SU-DHL-6 (cell line): ENCODE measurements at regions not wholly inside any gene's neighbourhood (a gene's known extent, or its start where the extent isn't known, plus 50 kb on each side); places are given as distances from the start of the nearest gene placed in this dataset.

ENCODE experiments used
- H2AFZ ChIP-seq: fragments of 200-600 bp; sonication (generic); 2 replicates; pipeline ENCODE4 v1.6.1; 2014; ENCODE audit warnings: low read depth, mild to moderate bottlenecking, moderate library complexity, mixed read lengths, antibody characterized with exemption, low read length; ENCODE audit not compliant: severe bottlenecking
- H3F3A ChIP-seq: fragments of 200-600 bp; shearing (Covaris generic); 2 replicates; pipeline ENCODE4 v1.6.0; 2016; ENCODE audit warnings: antibody characterized with exemption, mild to moderate bottlenecking; ENCODE audit not compliant: insufficient read depth
- H3K27ac ChIP-seq: fragments of 200-600 bp; sonication (generic); 2 replicates; pipeline ENCODE4 v1.5.1; 2016; ENCODE audit warnings: low read depth, mild to moderate bottlenecking, low read length, moderate library complexity, mixed read lengths
- H3K27me3 ChIP-seq: fragments of 200-600 bp; sonication (generic), shearing (Covaris generic); 2 replicates; pipeline ENCODE4 v1.6.0; 2014; ENCODE audit warnings: mild to moderate bottlenecking, low read length
- H3K36me3 ChIP-seq: fragments of 200-600 bp; sonication (generic); 2 replicates; pipeline ENCODE4 v1.6.1; 2014; ENCODE audit warnings: mild to moderate bottlenecking, low read length, mixed read lengths
- H3K4me2 ChIP-seq: fragments of 300-600, 200-600 bp; shearing (Covaris generic), sonication (generic); 2 replicates; pipeline ENCODE4 v1.6.0; 2014; ENCODE audit warnings: low read length, low read depth, mild to moderate bottlenecking; ENCODE audit not compliant: poor library complexity, severe bottlenecking
- H3K4me3 ChIP-seq: fragments of 200-600 bp; sonication (generic); 2 replicates; pipeline ENCODE4 v1.5.1; 2014; ENCODE audit warnings: antibody characterized with exemption, low read length, mild to moderate bottlenecking, mixed read lengths; ENCODE audit not compliant: insufficient read depth, poor library complexity, severe bottlenecking
- H3K79me2 ChIP-seq: fragments of 200-600 bp; sonication (generic); 2 replicates; pipeline ENCODE4 v1.6.1; 2014; ENCODE audit warnings: mild to moderate bottlenecking, low read length, moderate library complexity; ENCODE audit not compliant: insufficient read depth
- H3K9ac ChIP-seq: fragments of 200-600 bp; sonication (generic); 2 replicates; pipeline ENCODE4 v1.7.0; 2014; ENCODE audit warnings: mild to moderate bottlenecking, low read length
- H3K9me2 ChIP-seq: fragments of 200-600 bp; sonication (generic); replicated peaks from 2 replicates; pipeline ENCODE4 v1.6.1; 2014; ENCODE audit warnings: low read length; ENCODE audit not compliant: insufficient read depth
- H3K9me3 ChIP-seq: fragments of 200-600 bp; sonication (generic); 2 replicates; pipeline ENCODE4 v1.6.1; 2014; ENCODE audit warnings: low read length, mixed read lengths; ENCODE audit not compliant: insufficient read depth
- H4K20me1 ChIP-seq: fragments of 200-600 bp; sonication (generic); 2 replicates; pipeline ENCODE4 v1.6.1; 2014; ENCODE audit warnings: low read depth, mild to moderate bottlenecking, antibody characterized with exemption, low read length, moderate library complexity, mixed read lengths
- EZH2phosphoT487 ChIP-seq: fragments of 200-600 bp; sonication (generic), shearing (Covaris generic); conservative IDR thresholded peaks from 2 replicates; pipeline ENCODE4 v1.6.1; 2018; ENCODE audit warnings: mild to moderate bottlenecking, antibody characterized with exemption, low read length, moderate library complexity, mixed read lengths
- TF ChIP-seq, protein P1 (sequence below): fragments of 200-600 bp; sonication (generic); IDR thresholded peaks from one replicate; pipeline ENCODE4 v1.5.1; 2017; ENCODE audit warnings: antibody characterized with exemption, mild to moderate bottlenecking, low read length, moderate library complexity; ENCODE audit not compliant: insufficient read depth, poor library complexity, severe bottlenecking

DNA sequence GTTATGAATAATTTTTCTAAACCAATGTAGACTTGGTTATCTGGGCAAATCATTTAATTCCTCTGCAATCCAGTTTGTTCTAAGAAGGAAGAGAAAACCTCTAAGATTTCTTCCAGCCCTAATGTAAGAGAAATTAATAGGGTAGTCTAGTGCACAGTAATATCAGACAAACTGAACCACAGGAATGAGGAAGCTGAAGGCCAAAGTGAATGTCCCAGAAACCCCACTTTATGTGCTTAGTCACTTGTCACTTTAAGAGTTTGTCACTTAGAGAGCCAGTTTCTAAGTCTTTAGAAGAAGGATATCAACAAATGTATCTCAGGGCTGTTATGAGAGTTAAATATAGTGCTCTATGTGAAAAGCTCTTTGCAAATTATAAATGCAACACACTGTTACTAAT is 750.6 kb downstream of the DIAPH3 start:
- Histone ChIP-seq H3K9ac (no peak overlapping the region), H4K20me1 (no peaks in the 10 kb centered on the region), H3K9me3 (no peaks in the 10 kb centered on the region), H3K4me3 (no peak overlapping the region), H3K4me2 (no peak overlapping the region), H3K9me2 (no peaks in the 10 kb centered on the region), H3F3A (no peaks in the 10 kb centered on the region), H3K79me2 (no peaks in the 10 kb centered on the region), H3K36me3 (no peaks in the 10 kb centered on the region), H3K27me3 (no peaks in the 10 kb centered on the region), H3K27ac (no peak overlapping the region), H2AFZ (no peak overlapping the region)
- TF ChIP-seq, protein P1, sequence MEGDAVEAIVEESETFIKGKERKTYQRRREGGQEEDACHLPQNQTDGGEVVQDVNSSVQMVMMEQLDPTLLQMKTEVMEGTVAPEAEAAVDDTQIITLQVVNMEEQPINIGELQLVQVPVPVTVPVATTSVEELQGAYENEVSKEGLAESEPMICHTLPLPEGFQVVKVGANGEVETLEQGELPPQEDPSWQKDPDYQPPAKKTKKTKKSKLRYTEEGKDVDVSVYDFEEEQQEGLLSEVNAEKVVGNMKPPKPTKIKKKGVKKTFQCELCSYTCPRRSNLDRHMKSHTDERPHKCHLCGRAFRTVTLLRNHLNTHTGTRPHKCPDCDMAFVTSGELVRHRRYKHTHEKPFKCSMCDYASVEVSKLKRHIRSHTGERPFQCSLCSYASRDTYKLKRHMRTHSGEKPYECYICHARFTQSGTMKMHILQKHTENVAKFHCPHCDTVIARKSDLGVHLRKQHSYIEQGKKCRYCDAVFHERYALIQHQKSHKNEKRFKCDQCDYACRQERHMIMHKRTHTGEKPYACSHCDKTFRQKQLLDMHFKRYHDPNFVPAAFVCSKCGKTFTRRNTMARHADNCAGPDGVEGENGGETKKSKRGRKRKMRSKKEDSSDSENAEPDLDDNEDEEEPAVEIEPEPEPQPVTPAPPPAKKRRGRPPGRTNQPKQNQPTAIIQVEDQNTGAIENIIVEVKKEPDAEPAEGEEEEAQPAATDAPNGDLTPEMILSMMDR: no peak
- no peak for TF ChIP-seq EZH2phosphoT487

DNA sequence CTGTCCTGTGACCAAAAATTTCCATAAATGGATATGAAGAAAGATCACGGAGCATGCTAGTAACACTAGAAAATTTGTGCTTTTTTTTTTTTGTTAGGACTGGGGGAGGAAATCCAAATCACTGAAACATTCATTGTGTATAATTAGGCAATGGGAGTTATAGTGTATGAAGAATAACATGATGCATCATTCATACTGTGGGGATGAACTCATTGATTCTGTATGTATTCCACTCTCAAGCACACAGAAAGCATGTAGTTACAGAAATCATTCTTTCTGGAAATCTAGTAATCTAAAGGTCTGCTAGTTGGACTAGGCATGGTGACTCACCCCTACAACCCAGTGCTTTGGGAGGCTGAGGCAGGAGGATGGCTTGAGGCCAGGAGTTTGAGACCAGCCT is 749.7 kb downstream of the DIAPH3 start:
- Histone ChIP-seq H3K9me3 (no peaks in the 10 kb centered on the region), H3K27ac (no peak overlapping the region), H3K79me2 (no peaks in the 10 kb centered on the region), H3K9ac (no peak overlapping the region), H3K36me3 (no peaks in the 10 kb centered on the region), H4K20me1 (no peaks in the 10 kb centered on the region), H3K9me2 (no peaks in the 10 kb centered on the region), H3K4me2 (no peak overlapping the region), H2AFZ (no peak overlapping the region), H3K27me3 (no peaks in the 10 kb centered on the region), H3F3A (no peaks in the 10 kb centered on the region), H3K4me3 (no peak overlapping the region)
- TF ChIP-seq, protein P1: no peak
- no peak for TF ChIP-seq EZH2phosphoT487

DNA sequence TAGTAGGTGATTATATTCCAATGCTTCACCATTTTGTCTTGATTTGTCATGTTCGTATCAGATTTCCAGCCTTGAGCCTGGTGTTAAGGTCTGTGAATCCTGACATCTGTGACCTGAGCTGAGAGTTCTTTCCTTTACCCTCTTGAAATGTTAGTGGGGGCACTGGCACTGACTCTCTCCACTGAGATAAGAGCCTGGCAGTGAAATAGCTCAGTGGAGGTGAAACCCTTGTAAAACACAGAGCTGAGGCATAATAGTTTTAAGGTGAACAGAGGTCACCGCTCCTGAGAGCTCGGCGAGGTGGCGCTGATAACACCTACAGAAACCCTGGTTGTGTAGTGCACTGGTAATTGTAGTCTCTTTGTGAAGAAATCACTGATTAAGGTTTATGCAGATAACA is 748.2 kb downstream of the DIAPH3 start:
- H3K9me2 ChIP-seq: no peaks in the 10 kb centered on the region
- no peak overlapping the region for H3K4me2 ChIP-seq
- no peak overlapping the region for H3K4me3 ChIP-seq
- H2AFZ ChIP-seq: no peak overlapping the region
- H3K9ac ChIP-seq: no peak overlapping the region
- H4K20me1 ChIP-seq: no peaks in the 10 kb centered on the region
- H3K9me3 ChIP-seq: no peaks in the 10 kb centered on the region
- H3K27ac ChIP-seq: no peak overlapping the region
- H3K36me3 ChIP-seq: no peaks in the 10 kb centered on the region
- TF ChIP-seq, protein P1: no peak
- TF ChIP-seq EZH2phosphoT487: no peak
- no peaks in the 10 kb centered on the region for H3K79me2 ChIP-seq
- no peaks in the 10 kb centered on the region for H3F3A ChIP-seq
- no peaks in the 10 kb centered on the region for H3K27me3 ChIP-seq

DNA sequence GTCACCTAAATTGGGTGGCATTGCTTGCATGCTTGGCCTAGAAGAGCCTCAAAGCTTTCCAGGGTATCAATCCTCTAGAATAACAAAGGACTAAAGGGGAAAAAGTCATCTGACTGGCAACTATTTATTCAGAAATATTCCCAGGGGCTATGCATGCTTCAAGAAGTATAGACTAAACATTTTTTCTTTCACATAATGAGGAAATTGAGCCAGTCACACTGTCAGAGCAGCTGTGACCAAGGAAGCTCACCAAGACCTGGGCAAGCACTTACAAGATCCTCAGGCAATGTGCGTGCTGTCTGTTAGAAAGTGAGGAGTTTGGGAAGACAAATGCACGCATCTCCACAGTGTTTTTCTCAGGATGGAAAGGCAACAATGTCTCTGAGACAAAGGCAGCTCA is 747.2 kb downstream of the DIAPH3 start:
- Histone ChIP-seq H3K27me3 (no peaks in the 10 kb centered on the region), H3K9me2 (no peaks in the 10 kb centered on the region), H3K4me2 (no peak overlapping the region), H3K9me3 (no peaks in the 10 kb centered on the region), H4K20me1 (no peaks in the 10 kb centered on the region), H3K36me3 (no peaks in the 10 kb centered on the region), H3K4me3 (no peak overlapping the region), H3F3A (no peaks in the 10 kb centered on the region), H2AFZ (no peak overlapping the region), H3K27ac (no peak overlapping the region), H3K79me2 (no peaks in the 10 kb centered on the region), H3K9ac (no peak overlapping the region)
- TF ChIP-seq, protein P1: no peak
- TF ChIP-seq EZH2phosphoT487: no peak
